Spleen (tissue), 7 donors: ENCODE measurements at regions not wholly inside any gene's neighbourhood (a gene's known extent, or its start where the extent isn't known, plus 50 kb on each side); places are given as distances from the start of the nearest gene placed in this dataset.

Experiments
- CTCF ChIP-seq, 11 experiments: fragments of 200-600 bp in 7 of 11; fragments of 450-650 bp in 4 of 11; sonication (generic) in 4 of 11; IDR thresholded peaks in 8 of 11; conservative IDR thresholded peaks in 3 of 11; 1 replicate in 7 of 11; 2 replicates in 4 of 11; pipeline versions ENCODE4 v1.4.0 to v1.8.0; 2016 to 2021; ENCODE audit warnings: antibody characterized with exemption in 11 of 11, inconsistent platforms in 4 of 11, mild to moderate bottlenecking in 1 of 11
- POLR2A ChIP-seq, 3 donors: fragments of 450-650 bp; IDR thresholded peaks; one replicate each; pipeline ENCODE4 v1.5.1; 2017; ENCODE audit warnings: antibody characterized with exemption in 3 of 3, mild to moderate bottlenecking in 1 of 3
- POLR2AphosphoS5 ChIP-seq, 3 donors: sonication (generic); formaldehyde crosslinking; IDR thresholded peaks; one replicate each; pipeline ENCODE4 v1.5.1; 2017; ENCODE audit warnings: antibody characterized with exemption in 3 of 3
- donor health status: DM: no; HTN: no; CAD: no; lungs with moderate emphysema.
- donor health status: DM: no; HTN: no; CAD: no.
- donor health status: DM: no; HTN: no; CAD: no.

GRCh38 chr11:70498976-70499801, 100.9 kb downstream of the CTTN start:
- TF ChIP-seq POLR2A (IDR thresholded peaks at IDR 0.05) (no peak), CTCF (IDR thresholded peaks at IDR 0.05 in 8 of 11, conservative IDR thresholded peaks at IDR 0.05 in 3 of 11) (no peak), POLR2AphosphoS5 (IDR thresholded peaks at IDR 0.05) (no peak)
